IMR-90 (cell line): ENCODE measurements at regions not wholly inside any gene's neighbourhood (a gene's known extent, or its start where the extent isn't known, plus 50 kb on each side); places are given as distances from the start of the nearest gene placed in this dataset.
A peak's percentile ranks its signal among the peaks of the same experiment; 100 is the strongest.

Experiments
- ATAC-seq: fragments of 200-7000 bp; cut with Tn5 transposase; 2 replicates; pipeline ENCODE4 v1.9.1; 2020; ENCODE audit warnings: low read depth, mild to moderate bottlenecking, moderate library complexity
- BruUV-seq: library from RNA; stranded (reverse); fragments of 400-500 nt; replicated peaks from 2 replicates; lab custom pipeline; 2021; lab: Mats Ljungman, UMichigan
- CTCF ChIA-PET: fragments of 300-600 bp; formaldehyde crosslinking; extraction: SDS; loops from one replicate; lab custom pipeline; 2021; ENCODE audit warnings: antibody characterized with exemption; lab: Yijun Ruan, JAX
- POLR2A ChIA-PET: fragments of 300-600 bp; sonication (Branson Sonifier 250); formaldehyde crosslinking; loops from one replicate; lab custom pipeline; 2022; ENCODE audit warnings: antibody characterized with exemption; ENCODE audit not compliant: unreplicated experiment; lab: Charles Lee
- DNase-seq: peaks from one replicate; pipeline ENCODE4 v3.0.0; 2013
- H2AFZ ChIP-seq: replicated peaks from 2 replicates; pipeline ENCODE3; 2013; ENCODE audit warnings: low read length, mild to moderate bottlenecking; ENCODE audit not compliant: poor library complexity
- H2AK5ac ChIP-seq: 2 replicates; pipeline ENCODE4 v1.6.1; 2013; ENCODE audit warnings: low read depth, low read length, inconsistent platforms
- H2AK9ac ChIP-seq: replicated peaks from 2 replicates; pipeline ENCODE3; 2013; ENCODE audit warnings: mild to moderate bottlenecking, low read depth, low read length, moderate library complexity; ENCODE audit not compliant: poor library complexity
- H2BK120ac ChIP-seq: 2 replicates; pipeline ENCODE4 v1.6.1; 2013; ENCODE audit warnings: low read depth, low read length, inconsistent platforms
- H2BK15ac ChIP-seq: 3 replicates; pipeline ENCODE4 v1.6.1; 2013; ENCODE audit warnings: low read depth, low read length, inconsistent platforms
- H2BK20ac ChIP-seq: 2 replicates; pipeline ENCODE4 v1.6.1; 2013; ENCODE audit warnings: low read depth, mild to moderate bottlenecking, inconsistent platforms, low read length, moderate library complexity
- H2BK5ac ChIP-seq: 2 replicates; pipeline ENCODE4 v1.6.1; 2013; ENCODE audit warnings: mild to moderate bottlenecking, low read depth, low read length, inconsistent platforms; ENCODE audit not compliant: poor library complexity, severe bottlenecking
- H3K14ac ChIP-seq: replicated peaks from 2 replicates; pipeline ENCODE4 v1.6.1; 2013; ENCODE audit warnings: low read depth, low read length, inconsistent platforms
- H3K18ac ChIP-seq: 2 replicates; pipeline ENCODE4 v1.6.1; 2013; ENCODE audit warnings: low read depth, low read length, control low read depth
- H3K23ac ChIP-seq: 2 replicates; pipeline ENCODE4 v1.6.1; 2013; ENCODE audit warnings: low read depth, low read length, inconsistent platforms
- H3K27ac ChIP-seq: 2 replicates; pipeline ENCODE4 v1.5.1; 2013; ENCODE audit warnings: mild to moderate bottlenecking, control low read depth, low read length; ENCODE audit not compliant: insufficient read depth
- H3K27me3 ChIP-seq: 2 replicates; pipeline ENCODE4 v1.6.1; 2013; ENCODE audit warnings: low read length; ENCODE audit not compliant: control insufficient read depth, insufficient read depth
- H3K36me3 ChIP-seq: 2 replicates; pipeline ENCODE4 v1.6.1; 2013; ENCODE audit warnings: low read length, mixed read lengths; ENCODE audit not compliant: control insufficient read depth, insufficient read depth
- H3K4ac ChIP-seq: 2 replicates; pipeline ENCODE4 v1.6.1; 2013; ENCODE audit warnings: low read depth, low read length, inconsistent platforms
- H3K4me1 ChIP-seq: 2 replicates; pipeline ENCODE4 v1.6.1; 2013; ENCODE audit warnings: low read length, mixed read lengths; ENCODE audit not compliant: control insufficient read depth, insufficient read depth
- H3K4me2 ChIP-seq: 2 replicates; pipeline ENCODE4 v1.6.1; 2013; ENCODE audit warnings: low read depth, mild to moderate bottlenecking, control low read depth, low read length, moderate library complexity
- H3K4me3 ChIP-seq: 2 replicates; pipeline ENCODE4 v1.5.1; 2013; ENCODE audit warnings: low read depth, mild to moderate bottlenecking, control low read depth, low read length, moderate library complexity; ENCODE audit not compliant: insufficient read depth
- H3K56ac ChIP-seq: 2 replicates; pipeline ENCODE4 v1.6.1; 2013; ENCODE audit warnings: low read length, inconsistent platforms; ENCODE audit not compliant: insufficient read depth; ENCODE audit errors: extremely low read depth
- H3K79me1 ChIP-seq, 2 experiments: 2 replicates each; pipeline ENCODE4 v1.6.1; 2013; ENCODE audit warnings: low read length in 2 of 2, inconsistent platforms in 1 of 2, low read depth in 1 of 2
- H3K9ac ChIP-seq: 2 replicates; pipeline ENCODE4 v1.6.1; 2013; ENCODE audit warnings: low read depth, low read length, control low read depth
- H3K9me1 ChIP-seq: 2 replicates; pipeline ENCODE4 v1.6.1; 2013; ENCODE audit warnings: low read length, inconsistent platforms; ENCODE audit not compliant: insufficient read depth
- H3K9me3 ChIP-seq: 2 replicates; pipeline ENCODE4 v1.6.1; 2013; ENCODE audit warnings: low read length; ENCODE audit not compliant: control insufficient read depth, insufficient read depth
- H4K20me1 ChIP-seq: 2 replicates; pipeline ENCODE4 v1.6.1; 2013; ENCODE audit warnings: low read length, inconsistent platforms; ENCODE audit not compliant: insufficient read depth
- H4K5ac ChIP-seq: 2 replicates; pipeline ENCODE4 v1.6.1; 2013; ENCODE audit warnings: mild to moderate bottlenecking, low read depth, low read length, control low read depth
- H4K8ac ChIP-seq, 2 experiments: 2 replicates each; pipeline ENCODE4 v1.6.1; 2013; ENCODE audit warnings: low read depth in 2 of 2, low read length in 2 of 2, control low read depth in 1 of 2, inconsistent platforms in 1 of 2
- H4K91ac ChIP-seq: 2 replicates; pipeline ENCODE4 v1.6.1; 2013; ENCODE audit warnings: low read depth, low read length, inconsistent platforms; ENCODE audit not compliant: insufficient read depth
- BHLHE40 ChIP-seq: fragments of 150-350 bp; IDR thresholded peaks from 2 replicates; pipeline ENCODE4 v1.6.1; 2016; ENCODE audit warnings: mild to moderate bottlenecking, low read depth, low read length
- CEBPB ChIP-seq: IDR thresholded peaks from 2 replicates; pipeline ENCODE4 v1.6.1; 2012; ENCODE audit warnings: low read depth, low read length, improper control_type of control experiment
- FOS ChIP-seq: fragments of 150-350 bp; IDR thresholded peaks from 2 replicates; pipeline ENCODE4 v1.6.1; 2016; ENCODE audit warnings: low read depth, low read length
- MAZ ChIP-seq: IDR thresholded peaks from 2 replicates; pipeline ENCODE4 v1.6.1; 2012; ENCODE audit warnings: low read depth, mild to moderate bottlenecking, low read length, improper control_type of control experiment, moderate library complexity, borderline replicate concordance
- NFE2L2 ChIP-seq: fragments of 150-350 bp; IDR thresholded peaks from 2 replicates; pipeline ENCODE4 v1.6.1; 2016; ENCODE audit warnings: low read depth, mild to moderate bottlenecking, low read length
- RCOR1 ChIP-seq: IDR thresholded peaks from 2 replicates; pipeline ENCODE4 v1.6.1; 2012; ENCODE audit warnings: mild to moderate bottlenecking, low read length, improper control_type of control experiment; ENCODE audit not compliant: insufficient replicate concordance
- USF2 ChIP-seq: fragments of 150-350 bp; IDR thresholded peaks from 2 replicates; pipeline ENCODE4 v1.6.1; 2017; ENCODE audit warnings: mild to moderate bottlenecking, antibody characterized with exemption, low read length, low read depth
- WGBS, 2 experiments: methylation state at CpG; one replicate each; pipeline versions ENCODE4 v1.1.5 to v1.1.7; 2013; ENCODE audit warnings: missing lambda C conversion rate in 2 of 2; ENCODE audit not compliant: insufficient read length in 1 of 2; ENCODE audit errors: extremely low coverage in 2 of 2; 5-methylcytosine and 5-hydroxymethylcytosine counted together
- dilution Hi-C: fragments of 300-500 bp; cut with HindIII; formaldehyde crosslinking; loops from one replicate; pipeline ENCODE4 v1.14.3; 2018; ENCODE audit warnings: low sequenced_read_pairs; ENCODE audit not compliant: unreplicated experiment
- in situ Hi-C: fragments of 300-500 bp; cut with MboI; formaldehyde crosslinking; loops from 3 replicates; pipeline ENCODE4 v1.14.3; 2019; ENCODE audit warnings: low sequenced_read_pairs, inconsistent platforms, mixed read lengths
- intact Hi-C: fragments of 100-400 bp; cut with micrococcal nuclease; formaldehyde crosslinking; loops from 2 replicates; pipeline ENCODE4 v1.10.0; 2022

GRCh38 chr1:201632364-201632952 is 93.5 kb downstream of the NAV1 start:
- peaks cover 23% of the 10 kb centered on the region for H3K36me3 ChIP-seq
- no peak overlapping the region for H4K8ac ChIP-seq

More at GRCh38 chr1:201632364-201632952, 93.5 kb downstream of the NAV1 start:
- ChIA-PET CTCF (interaction anchor here (1.4 kb wide), 1 partner anchor 72 kb away, joined by 3 read pairs; no protein-coding TSS in a partner anchor), POLR2A (no interaction called here)
- H3K27me3 ChIP-seq: no peaks in the 10 kb centered on the region
- in situ Hi-C loops (no loop called here), dilution Hi-C loops (no loop called here), intact Hi-C loops (no loop called here)
- H3K56ac ChIP-seq: no peak overlapping the region
- no peak overlapping the region for H3K27ac ChIP-seq
- no peak overlapping the region for H3K4me2 ChIP-seq
- 0 out of 2 replicates have a peak overlapping the region, but pooled peaks have one; percentile 20 for H2BK20ac ChIP-seq
- H3K4me3 ChIP-seq: no peak overlapping the region
- no peak overlapping the region for H2AK9ac ChIP-seq
- no TSS peak for BruUV-seq
- no peak overlapping the region for H4K5ac ChIP-seq
- H2AFZ ChIP-seq: no peak overlapping the region
- WGBS, 2 experiments: 100% methylated on average over 3 of the region's 5 CpGs; no CpG with 5 or more reads in 1 of the 2 experiments
- 0 out of 2 replicates have a peak overlapping the region, but pooled peaks have one; percentile 8 for H3K4ac ChIP-seq
- peak overlapping the region; percentile 62; the same call in 1 of the 2 replicates for H2AK5ac ChIP-seq
- TF ChIP-seq MAZ: no peak
- TF ChIP-seq CEBPB: no peak
- no peak for TF ChIP-seq NFE2L2
- no peak for TF ChIP-seq RCOR1
- no peak for TF ChIP-seq USF2
- TF ChIP-seq FOS: no peak
- no peak for TF ChIP-seq BHLHE40
- peak overlapping the region; percentile 17; the same call in 1 of the 2 replicates for H2BK120ac ChIP-seq
- H2BK5ac ChIP-seq: no peak overlapping the region
- H3K9ac ChIP-seq: no peak overlapping the region
- no peak overlapping the region for H3K23ac ChIP-seq
- H4K91ac ChIP-seq: no peak overlapping the region
- H3K9me3 ChIP-seq: no peaks in the 10 kb centered on the region
- ATAC-seq (no peak), DNase-seq (no peak)
- H3K18ac ChIP-seq: no peak overlapping the region
- H4K20me1 ChIP-seq: no peaks in the 10 kb centered on the region; the same call in 1 of the 2 replicates
- peak overlapping the region; percentile 10; the same call in 1 of the 2 replicates for H3K14ac ChIP-seq
- H3K79me1 ChIP-seq: peaks cover 29 to 82% of the 10 kb centered on the region in 2 experiments
- peaks cover 43% of the 10 kb centered on the region for H3K9me1 ChIP-seq
- H3K4me1 ChIP-seq: peaks cover 33% of the 10 kb centered on the region
- no peak overlapping the region for H2BK15ac ChIP-seq
